CD4-positive, alpha-beta T cell treated with Interleukin-4 for 1 hour (primary cell): ENCODE measurements at regions not wholly inside any gene's neighbourhood (a gene's known extent, or its start where the extent isn't known, plus 50 kb on each side); places are given as distances from the start of the nearest gene placed in this dataset.

Experiments
- DNase-seq, 2 donors: peaks; one replicate each; pipeline ENCODE4 v3.0.0-alpha.2; 2020 to 2022

- peak in 1 of 2 donors; percentile 16 for DNase-seq
Measured at GRCh38 chr6:15993716-15994228, 135.1 kb upstream of the MYLIP start.

DNA sequence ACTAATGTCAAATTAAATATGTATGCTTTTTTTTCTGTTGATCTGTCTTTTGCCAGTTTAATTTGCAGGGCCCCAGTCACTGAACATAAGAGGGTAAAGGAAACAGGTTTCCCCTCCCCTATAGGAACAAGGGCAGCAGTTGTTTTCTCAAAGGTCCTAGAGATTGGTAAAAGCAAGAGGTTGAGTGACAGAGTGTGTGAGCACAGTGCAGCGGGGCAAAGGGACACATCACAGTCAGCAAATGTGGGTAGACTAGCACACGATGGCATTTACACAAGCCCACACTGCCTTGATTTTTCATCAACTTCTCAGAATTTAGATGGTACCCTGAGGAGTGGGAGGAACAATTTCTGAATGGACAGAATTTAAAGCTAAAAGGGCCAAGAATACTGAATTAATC is 138.7 kb upstream of the MYLIP start:
- no peak for DNase-seq

DNA sequence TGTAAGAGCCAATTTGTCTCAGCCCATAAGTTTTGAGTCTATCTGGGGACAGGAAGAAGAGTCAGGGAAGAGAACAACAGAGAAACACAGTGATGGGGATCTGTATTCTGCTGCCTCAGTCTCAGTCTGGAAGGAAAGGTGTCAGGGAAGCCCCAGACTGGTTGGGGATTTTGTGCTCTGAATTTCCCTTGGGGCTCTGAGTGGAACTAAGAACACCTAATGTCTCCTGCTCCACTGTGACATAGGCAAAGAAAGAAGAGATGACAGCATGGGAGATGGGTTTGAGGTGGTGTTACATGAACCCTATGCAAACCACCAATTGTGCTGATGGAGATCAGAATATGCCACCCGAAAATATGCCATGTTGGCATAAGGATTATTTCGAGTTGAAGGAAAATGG is 139.5 kb upstream of the MYLIP start:
- no peak for DNase-seq

DNA sequence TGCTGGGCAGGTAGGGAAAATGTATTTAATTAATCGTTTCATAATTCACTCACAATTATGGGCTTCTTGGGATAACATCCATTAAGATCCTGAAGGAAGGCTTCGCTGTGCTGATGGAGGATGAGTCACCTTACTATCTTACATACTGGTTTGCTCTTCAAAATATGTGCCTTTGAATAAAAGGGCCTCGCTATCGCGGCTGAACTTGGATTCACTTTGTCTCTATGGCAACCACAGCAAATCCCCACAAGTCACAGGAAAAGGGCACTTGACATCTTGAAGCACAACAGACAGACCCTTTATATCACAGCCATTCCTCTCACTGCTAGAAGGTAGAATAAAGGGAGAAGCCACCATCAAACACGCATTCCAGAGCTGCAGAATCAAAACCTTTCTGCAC is 141.3 kb upstream of the MYLIP start:
- no peak for DNase-seq

GRCh38 chr6:15986027-15986629 is 142.8 kb upstream of the MYLIP start:
- DNase-seq, result no peak

DNA sequence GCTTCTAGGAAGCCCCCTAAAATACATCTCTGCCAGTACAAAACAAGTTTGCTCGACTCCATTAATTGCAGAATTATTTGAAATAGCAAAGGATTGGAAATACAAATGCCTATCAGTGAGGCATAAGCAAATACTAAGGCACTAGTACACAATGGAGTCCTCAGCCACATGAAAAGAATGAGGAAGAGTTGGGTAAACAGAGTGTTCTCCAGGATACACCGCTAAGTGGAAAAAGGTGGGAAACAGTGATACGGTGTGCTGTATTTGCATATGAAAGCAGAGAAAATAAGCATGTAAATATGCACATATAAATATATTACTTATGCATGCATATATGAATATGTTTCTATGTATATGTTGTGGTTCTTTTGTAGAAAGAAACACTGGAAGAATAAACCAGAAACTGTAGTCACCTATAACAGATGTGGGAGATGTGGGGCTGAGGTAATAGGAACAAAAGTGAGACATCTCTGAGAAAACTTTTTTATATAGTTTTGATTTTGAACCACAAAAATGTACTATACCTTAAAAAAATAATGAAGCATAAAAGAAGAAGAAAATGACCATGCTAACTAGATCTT is 143.4 kb upstream of the MYLIP start:
- no peak for DNase-seq

GRCh38 chr6:15981956-15982355 is 146.9 kb upstream of the MYLIP start:
- no peak for DNase-seq

GRCh38 chr6:15980801-15981200 is 148.1 kb upstream of the MYLIP start:
- DNase-seq, result no peak

- no peak for DNase-seq
Measured at GRCh38 chr6:15978426-15978825, 150.5 kb upstream of the MYLIP start.

GRCh38 chr6:15977050-15977449 is 151.8 kb upstream of the MYLIP start:
- no peak for DNase-seq

GRCh38 chr6:15974817-15975216 is 154.1 kb upstream of the MYLIP start:
- no peak for DNase-seq

DNA sequence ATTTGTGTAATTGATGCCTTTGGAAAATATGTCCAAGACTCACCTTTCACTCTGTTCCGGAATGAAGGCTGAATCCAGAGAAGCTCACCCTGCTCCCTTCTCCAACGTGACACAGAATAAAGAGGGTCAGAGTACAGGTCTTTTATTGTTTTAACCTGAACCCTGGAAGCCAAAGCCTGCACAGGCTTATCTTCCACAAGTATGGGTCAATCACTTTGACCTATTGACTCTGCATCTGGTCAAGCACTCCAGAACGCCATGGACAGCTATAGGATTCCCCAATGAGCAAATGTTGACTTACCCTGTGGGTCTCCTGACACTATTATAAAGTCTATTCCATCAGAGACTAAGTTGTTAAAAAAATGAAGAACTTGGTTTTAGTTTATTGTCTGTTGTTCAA is 158.4 kb upstream of the MYLIP start:
- no peak for DNase-seq

- DNase-seq, result no peak
Measured at GRCh38 chr6:15969236-15969778, 159.6 kb upstream of the MYLIP start.

GRCh38 chr6:15968519-15968918 is 160.4 kb upstream of the MYLIP start:
- no peak for DNase-seq

- no peak for DNase-seq
Measured at GRCh38 chr6:15966000-15966520, 162.8 kb upstream of the MYLIP start.

DNA sequence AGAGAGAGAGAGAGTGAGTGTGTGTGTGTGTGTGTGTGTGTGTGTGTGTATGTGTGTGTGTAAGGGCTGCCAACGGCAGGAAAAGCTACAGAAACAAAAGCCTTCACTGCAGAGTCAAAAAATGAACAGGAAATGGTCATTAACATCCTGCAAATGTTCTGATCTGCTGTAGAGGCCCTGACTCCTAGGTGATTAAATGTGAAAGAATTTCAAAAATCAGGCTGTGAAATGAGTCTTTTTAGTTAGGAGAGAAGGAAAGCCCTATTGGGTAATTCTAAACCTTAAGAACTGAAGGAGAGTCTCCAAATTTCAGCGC is 166.5 kb upstream of the MYLIP start:
- DNase-seq, result peak in 1 of 2 donors; percentile 2

DNA sequence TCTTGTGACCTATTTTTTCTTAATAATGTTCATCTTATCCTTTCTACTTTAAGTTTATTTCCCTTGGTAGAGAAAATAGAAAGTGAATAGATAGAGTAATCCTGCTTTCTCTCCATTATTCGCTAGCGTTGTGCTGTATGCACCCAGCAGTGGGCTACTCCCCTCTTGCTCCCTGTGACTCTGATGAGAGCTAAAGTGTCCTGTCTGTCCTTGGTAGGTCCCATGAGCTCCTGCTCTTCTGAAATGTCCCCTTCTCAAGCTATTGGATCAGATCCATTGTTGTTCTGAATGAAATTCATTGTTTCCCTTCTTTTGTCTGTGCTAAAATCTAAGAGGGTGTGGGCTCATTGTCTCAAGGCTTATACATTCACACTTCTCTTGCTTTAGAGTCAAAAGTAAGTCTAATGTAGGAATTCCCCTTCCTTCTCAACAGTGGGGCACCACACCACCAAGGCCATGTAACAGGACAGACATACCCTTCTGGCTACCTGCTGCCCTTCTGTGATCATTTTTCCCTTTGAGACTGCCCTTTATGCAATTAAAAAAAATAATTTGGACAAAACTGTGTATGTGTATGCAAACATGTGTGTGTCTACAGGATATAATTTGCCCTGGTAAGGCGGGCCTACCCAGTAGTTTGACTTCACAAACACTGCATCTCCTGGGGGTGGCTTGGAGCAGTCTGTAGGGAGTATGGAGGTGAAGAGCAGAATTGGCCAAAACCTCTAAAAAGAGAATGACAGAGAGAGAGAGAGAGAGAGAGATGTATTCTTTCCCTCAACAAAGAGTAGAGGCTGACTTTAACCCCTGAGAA is 167.0 kb upstream of the MYLIP start:
- DNase-seq, result no peak

- peak in 1 of 2 donors; percentile 18 for DNase-seq
Measured at GRCh38 chr6:15960740-15961634, 167.9 kb upstream of the MYLIP start.

GRCh38 chr6:15957655-15958169 is 171.2 kb upstream of the MYLIP start:
- DNase-seq, result no peak

DNA sequence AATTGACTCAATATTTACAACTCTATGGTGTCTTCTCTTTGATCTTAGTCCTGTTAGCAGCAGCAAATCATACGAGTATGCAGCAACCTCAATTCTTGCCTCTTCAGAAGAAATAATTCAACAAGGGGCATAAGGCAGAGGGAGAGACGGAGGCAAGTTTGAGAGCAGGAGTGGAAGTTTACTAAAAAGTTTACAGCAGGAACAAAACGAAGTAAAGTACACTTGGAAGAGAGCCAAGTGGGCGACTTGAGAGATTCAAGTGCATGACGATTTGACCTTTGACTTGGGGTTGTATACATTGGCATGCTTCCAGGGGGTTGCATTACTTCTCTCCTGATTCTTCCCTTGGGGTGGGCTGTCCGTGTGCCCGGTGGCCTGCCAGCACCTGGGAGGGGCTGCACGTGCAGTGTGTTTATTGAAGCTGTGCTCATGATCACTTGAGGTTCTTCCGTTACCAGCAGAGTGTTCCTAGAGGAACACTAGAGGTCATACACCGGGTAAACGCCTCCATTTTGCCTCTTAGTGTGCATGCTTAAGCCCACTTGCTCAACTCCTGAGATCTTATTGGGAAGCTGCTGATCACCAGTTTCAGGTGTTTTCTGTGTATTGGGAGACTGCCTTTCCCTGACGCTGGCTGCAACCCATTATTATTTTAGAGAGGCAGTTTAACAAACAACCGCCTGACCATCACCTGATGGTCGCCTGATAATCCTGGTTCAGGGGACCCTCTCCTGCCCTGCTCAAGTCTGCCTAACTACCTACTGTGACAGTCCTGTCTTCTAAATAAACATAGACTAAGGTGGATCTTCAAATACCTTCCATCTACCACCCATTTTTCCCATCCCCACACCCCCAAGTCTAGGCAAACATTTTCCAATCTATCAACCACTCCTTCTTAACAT is 172.4 kb upstream of the MYLIP start:
- no peak for DNase-seq

GRCh38 chr6:15955484-15955883 is 173.4 kb upstream of the MYLIP start:
- no peak for DNase-seq
